Stimulated activated memory B cell treated with anti-CD40 and anti-IgM and Interleukin-4, amounts not matched to agents 10 μg/mL and 1 μg/mL and 100 μg/mL, for 72 hours (primary cell): ENCODE measurements at regions not wholly inside any gene's neighbourhood (a gene's known extent, or its start where the extent isn't known, plus 50 kb on each side); places are given as distances from the start of the nearest gene placed in this dataset.
"Not testable (repeated sequence)": the region's sequence is repeated elsewhere in the genome, so short reads cannot be mapped to it uniquely, and the experiment has no call there.

Experiments
- ATAC-seq: fragments of 150-1000 bp; cut with Tn5 transposase; 2 replicates; pipeline ENCODE4 v1.10.0; 2021
- H3K27ac Mint-ChIP-seq: one replicate; pipeline ENCODE4 v1.8.0; 2022; ENCODE audit warnings: mild to moderate bottlenecking, mixed read lengths
- H3K27me3 Mint-ChIP-seq: one replicate; pipeline ENCODE4 v1.8.0; 2022; ENCODE audit warnings: mixed read lengths
- H3K36me3 Mint-ChIP-seq: one replicate; pipeline ENCODE4 v1.8.0; 2022; ENCODE audit warnings: mixed read lengths
- H3K4me1 Mint-ChIP-seq: one replicate; pipeline ENCODE4 v1.8.0; 2022; ENCODE audit warnings: mixed read lengths
- H3K4me3 Mint-ChIP-seq: one replicate; pipeline ENCODE4 v1.8.0; 2022; ENCODE audit warnings: mild to moderate bottlenecking, moderate library complexity, mixed read lengths
- H3K9me3 Mint-ChIP-seq: one replicate; pipeline ENCODE4 v1.8.0; 2022; ENCODE audit warnings: mixed read lengths

- Mint-ChIP-seq H3K4me3 (no peak overlapping the region), H3K27me3 (peaks cover 51% of the 10 kb centered on the region), H3K9me3 (peaks cover 4% of the 10 kb centered on the region), H3K4me1 (no peaks in the 10 kb centered on the region), H3K27ac (no peak overlapping the region), H3K36me3 (no peaks in the 10 kb centered on the region)
- no peak for ATAC-seq
Measured at GRCh38 chr21:39078322-39079065, 104.8 kb downstream of the PSMG1 start.

- peaks cover 51% of the 10 kb centered on the region for H3K27me3 Mint-ChIP-seq
- no peak for ATAC-seq
- no peaks in the 10 kb centered on the region for H3K4me1 Mint-ChIP-seq
- peaks cover 4% of the 10 kb centered on the region for H3K9me3 Mint-ChIP-seq
- H3K4me3 Mint-ChIP-seq, result no peak overlapping the region
- no peak overlapping the region for H3K27ac Mint-ChIP-seq
- H3K36me3 Mint-ChIP-seq, result no peaks in the 10 kb centered on the region
Measured at GRCh38 chr21:39077876-39078275, 105.4 kb downstream of the PSMG1 start.

- H3K36me3 Mint-ChIP-seq, result no peaks in the 10 kb centered on the region
- no peak for ATAC-seq
- H3K27me3 Mint-ChIP-seq, result peaks cover 33% of the 10 kb centered on the region
- no peak overlapping the region for H3K27ac Mint-ChIP-seq
- no peak overlapping the region for H3K4me3 Mint-ChIP-seq
- no peaks in the 10 kb centered on the region for H3K4me1 Mint-ChIP-seq
- peaks cover 4% of the 10 kb centered on the region for H3K9me3 Mint-ChIP-seq
Measured at GRCh38 chr21:39074508-39074907, 108.7 kb downstream of the PSMG1 start.

GRCh38 chr21:39073717-39074116, 109.5 kb downstream of the PSMG1 start:
- no peaks in the 10 kb centered on the region for H3K36me3 Mint-ChIP-seq
- ATAC-seq, result no peak
- H3K4me3 Mint-ChIP-seq, result no peak overlapping the region
- no peaks in the 10 kb centered on the region for H3K4me1 Mint-ChIP-seq
- H3K27ac Mint-ChIP-seq, result no peak overlapping the region
- H3K27me3 Mint-ChIP-seq, result peaks cover 25% of the 10 kb centered on the region
- H3K9me3 Mint-ChIP-seq, result peaks cover 8% of the 10 kb centered on the region

- ATAC-seq, result no peak
- Mint-ChIP-seq H3K27ac (no peak overlapping the region), H3K9me3 (peaks cover 9% of the 10 kb centered on the region), H3K4me3 (no peak overlapping the region), H3K36me3 (no peaks in the 10 kb centered on the region), H3K27me3 (peaks cover 19% of the 10 kb centered on the region), H3K4me1 (no peaks in the 10 kb centered on the region)
Measured at GRCh38 chr21:39073063-39073462, 110.2 kb downstream of the PSMG1 start.

- Mint-ChIP-seq H3K4me1 (no peaks in the 10 kb centered on the region), H3K27ac (no peak overlapping the region), H3K4me3 (no peak overlapping the region), H3K9me3 (peaks cover 9% of the 10 kb centered on the region), H3K36me3 (no peaks in the 10 kb centered on the region), H3K27me3 (peaks cover 19% of the 10 kb centered on the region)
- no peak for ATAC-seq
Measured at GRCh38 chr21:39072468-39072867, 110.8 kb downstream of the PSMG1 start.

GRCh38 chr21:39071623-39072214, 111.5 kb downstream of the PSMG1 start:
- no peaks in the 10 kb centered on the region for H3K36me3 Mint-ChIP-seq
- no peak overlapping the region for H3K27ac Mint-ChIP-seq
- H3K4me1 Mint-ChIP-seq, result no peaks in the 10 kb centered on the region
- no peak overlapping the region for H3K4me3 Mint-ChIP-seq
- no peak for ATAC-seq
- H3K9me3 Mint-ChIP-seq, result peaks cover 9% of the 10 kb centered on the region
- peaks cover 18% of the 10 kb centered on the region for H3K27me3 Mint-ChIP-seq

GRCh38 chr21:39069856-39070255, 113.4 kb downstream of the PSMG1 start:
- H3K4me3 Mint-ChIP-seq, H3K36me3 Mint-ChIP-seq, H3K4me1 Mint-ChIP-seq, ATAC-seq, H3K9me3 Mint-ChIP-seq, H3K27ac Mint-ChIP-seq: not testable (repeated sequence)
- peaks cover 18% of the 10 kb centered on the region for H3K27me3 Mint-ChIP-seq

GRCh38 chr21:39066829-39067780, 116.1 kb downstream of the PSMG1 start:
- peaks cover 5% of the 10 kb centered on the region for H3K9me3 Mint-ChIP-seq
- no peak overlapping the region for H3K27ac Mint-ChIP-seq
- peaks cover 14% of the 10 kb centered on the region for H3K27me3 Mint-ChIP-seq
- H3K4me3 Mint-ChIP-seq, result no peak overlapping the region
- ATAC-seq, result no peak
- H3K36me3 Mint-ChIP-seq, result no peaks in the 10 kb centered on the region
- H3K4me1 Mint-ChIP-seq, result no peaks in the 10 kb centered on the region

GRCh38 chr21:39065917-39066316, 117.3 kb downstream of the PSMG1 start:
- peaks cover 24% of the 10 kb centered on the region for H3K27me3 Mint-ChIP-seq
- ATAC-seq, result no peak
- no peak overlapping the region for H3K27ac Mint-ChIP-seq
- peaks cover 5% of the 10 kb centered on the region for H3K9me3 Mint-ChIP-seq
- no peaks in the 10 kb centered on the region for H3K36me3 Mint-ChIP-seq
- no peak overlapping the region for H3K4me3 Mint-ChIP-seq
- no peaks in the 10 kb centered on the region for H3K4me1 Mint-ChIP-seq

GRCh38 chr21:39064325-39065012, 118.8 kb downstream of the PSMG1 start:
- H3K36me3 Mint-ChIP-seq, result no peaks in the 10 kb centered on the region
- no peak for ATAC-seq
- H3K4me3 Mint-ChIP-seq, result no peak overlapping the region
- H3K9me3 Mint-ChIP-seq, result peaks cover 5% of the 10 kb centered on the region
- no peaks in the 10 kb centered on the region for H3K4me1 Mint-ChIP-seq
- H3K27ac Mint-ChIP-seq, result no peak overlapping the region
- H3K27me3 Mint-ChIP-seq, result peaks cover 24% of the 10 kb centered on the region

- no peak overlapping the region for H3K4me3 Mint-ChIP-seq
- peaks cover 24% of the 10 kb centered on the region for H3K27me3 Mint-ChIP-seq
- no peaks in the 10 kb centered on the region for H3K9me3 Mint-ChIP-seq
- no peaks in the 10 kb centered on the region for H3K4me1 Mint-ChIP-seq
- no peak for ATAC-seq
- H3K27ac Mint-ChIP-seq, result no peak overlapping the region
- H3K36me3 Mint-ChIP-seq, result no peaks in the 10 kb centered on the region
Measured at GRCh38 chr21:39063517-39063916, 119.7 kb downstream of the PSMG1 start.

- Mint-ChIP-seq H3K36me3 (no peaks in the 10 kb centered on the region), H3K4me1 (no peaks in the 10 kb centered on the region), H3K4me3 (no peak overlapping the region), H3K27ac (no peak overlapping the region), H3K9me3 (no peaks in the 10 kb centered on the region), H3K27me3 (peaks cover 20% of the 10 kb centered on the region)
- ATAC-seq, result no peak
Measured at GRCh38 chr21:39062196-39062595, 121.1 kb downstream of the PSMG1 start.

GRCh38 chr21:39061766-39062165, 121.5 kb downstream of the PSMG1 start:
- H3K36me3 Mint-ChIP-seq, result no peaks in the 10 kb centered on the region
- no peak for ATAC-seq

GRCh38 chr21:39060485-39061083, 122.7 kb downstream of the PSMG1 start:
- Mint-ChIP-seq H3K27ac (no peak overlapping the region), H3K9me3 (no peaks in the 10 kb centered on the region), H3K4me1 (no peaks in the 10 kb centered on the region), H3K27me3 (peaks cover 31% of the 10 kb centered on the region), H3K36me3 (no peaks in the 10 kb centered on the region), H3K4me3 (no peak overlapping the region)
- no peak for ATAC-seq

More at GRCh38 chr21:39061766-39062165, 121.5 kb downstream of the PSMG1 start:
- Mint-ChIP-seq H3K4me3 (no peak overlapping the region), H3K27me3 (peaks cover 24% of the 10 kb centered on the region), H3K9me3 (no peaks in the 10 kb centered on the region), H3K27ac (no peak overlapping the region), H3K4me1 (no peaks in the 10 kb centered on the region)
